HG03442 (cell line): ENCODE measurements at regions not wholly inside any gene's neighbourhood (a gene's known extent, or its start where the extent isn't known, plus 50 kb on each side); places are given as distances from the start of the nearest gene placed in this dataset.
"Not testable (repeated sequence)": the region's sequence is repeated elsewhere in the genome, so short reads cannot be mapped to it uniquely, and the experiment has no call there.

Source experiments
- ATAC-seq: cut with Tn5 transposase; IDR thresholded peaks from one replicate; pipeline ENCODE4 v1.9.1; 2021; ENCODE audit warnings: mild to moderate bottlenecking, moderate library complexity; ENCODE audit not compliant: unreplicated experiment

- ATAC-seq = no peak
These were observed 337.9 kb upstream of the KITLG start for GRCh38 chr12:88918161-88918560.

- no peak for ATAC-seq
These were observed 334.7 kb upstream of the KITLG start for GRCh38 chr12:88914967-88915366.

GRCh38 chr12:88909510-88909909, 329.2 kb upstream of the KITLG start:
- no peak for ATAC-seq

GRCh38 chr12:88908345-88908744, 328.1 kb upstream of the KITLG start:
- ATAC-seq = no peak

- ATAC-seq = no peak
These were observed 324.4 kb upstream of the KITLG start for GRCh38 chr12:88904705-88905104.

GRCh38 chr12:88903333-88903732, 323.1 kb upstream of the KITLG start:
- no peak for ATAC-seq

GRCh38 chr12:88897723-88898122, 317.5 kb upstream of the KITLG start:
- ATAC-seq = no peak

- ATAC-seq = no peak
These were observed 316.7 kb upstream of the KITLG start for GRCh38 chr12:88896958-88897357.

GRCh38 chr12:88895634-88896033, 315.4 kb upstream of the KITLG start:
- ATAC-seq = no peak

- ATAC-seq = no peak
These were observed 313.5 kb upstream of the KITLG start for GRCh38 chr12:88893801-88894200.

- ATAC-seq = not testable (repeated sequence)
These were observed 311.2 kb upstream of the KITLG start for GRCh38 chr12:88891434-88891833.

- no peak for ATAC-seq
These were observed 309.2 kb upstream of the KITLG start for GRCh38 chr12:88889326-88890110.

GRCh38 chr12:88884600-88884999, 304.3 kb upstream of the KITLG start:
- peak; percentile 77 for ATAC-seq

- no peak for ATAC-seq
These were observed 302.4 kb upstream of the KITLG start for GRCh38 chr12:88882662-88883061.

- ATAC-seq = no peak
These were observed 299.8 kb upstream of the KITLG start for GRCh38 chr12:88880051-88880450.

- ATAC-seq = no peak
These were observed 298.0 kb upstream of the KITLG start for GRCh38 chr12:88878295-88878694.

GRCh38 chr12:88876857-88877256, 296.6 kb upstream of the KITLG start:
- no peak for ATAC-seq

- no peak for ATAC-seq
These were observed 289.9 kb upstream of the KITLG start for GRCh38 chr12:88870000-88870737.

GRCh38 chr12:88868050-88868449, 287.8 kb upstream of the KITLG start:
- no peak for ATAC-seq

- ATAC-seq = no peak
These were observed 287.2 kb upstream of the KITLG start for GRCh38 chr12:88867510-88867909.

- no peak for ATAC-seq
These were observed 286.6 kb upstream of the KITLG start for GRCh38 chr12:88866881-88867280.

- ATAC-seq = no peak
These were observed 285.3 kb upstream of the KITLG start for GRCh38 chr12:88865537-88865936.
